ENCODE measurements at regions not wholly inside any gene's neighbourhood (a gene's known extent, or its start where the extent isn't known, plus 50 kb on each side); places are given as distances from the start of the nearest gene placed in this dataset.

GRCh38 chr1:201676641-201677040 is 137.7 kb downstream of the NAV1 start:
- TF ChIP-seq, protein P1, sequence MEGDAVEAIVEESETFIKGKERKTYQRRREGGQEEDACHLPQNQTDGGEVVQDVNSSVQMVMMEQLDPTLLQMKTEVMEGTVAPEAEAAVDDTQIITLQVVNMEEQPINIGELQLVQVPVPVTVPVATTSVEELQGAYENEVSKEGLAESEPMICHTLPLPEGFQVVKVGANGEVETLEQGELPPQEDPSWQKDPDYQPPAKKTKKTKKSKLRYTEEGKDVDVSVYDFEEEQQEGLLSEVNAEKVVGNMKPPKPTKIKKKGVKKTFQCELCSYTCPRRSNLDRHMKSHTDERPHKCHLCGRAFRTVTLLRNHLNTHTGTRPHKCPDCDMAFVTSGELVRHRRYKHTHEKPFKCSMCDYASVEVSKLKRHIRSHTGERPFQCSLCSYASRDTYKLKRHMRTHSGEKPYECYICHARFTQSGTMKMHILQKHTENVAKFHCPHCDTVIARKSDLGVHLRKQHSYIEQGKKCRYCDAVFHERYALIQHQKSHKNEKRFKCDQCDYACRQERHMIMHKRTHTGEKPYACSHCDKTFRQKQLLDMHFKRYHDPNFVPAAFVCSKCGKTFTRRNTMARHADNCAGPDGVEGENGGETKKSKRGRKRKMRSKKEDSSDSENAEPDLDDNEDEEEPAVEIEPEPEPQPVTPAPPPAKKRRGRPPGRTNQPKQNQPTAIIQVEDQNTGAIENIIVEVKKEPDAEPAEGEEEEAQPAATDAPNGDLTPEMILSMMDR (IDR thresholded peaks at IDR 0.05 in 4 of 5, conservative IDR thresholded peaks at IDR 0.05 in 1 of 5) = no peak
- no peak for TF ChIP-seq POLR2A (IDR thresholded peaks at IDR 0.05)
